Endothelial cell (in vitro differentiated cells): ENCODE measurements at regions not wholly inside any gene's neighbourhood (a gene's known extent, or its start where the extent isn't known, plus 50 kb on each side); places are given as distances from the start of the nearest gene placed in this dataset.
"Not testable (repeated sequence)": the region's sequence is repeated elsewhere in the genome, so short reads cannot be mapped to it uniquely, and the experiment has no call there.

ENCODE experiments used
- DNase-seq: peaks from one replicate; pipeline ENCODE4 v3.0.0; 2021; ENCODE audit warnings: low spot score
- H3K27ac Mint-ChIP-seq: one replicate; pipeline ENCODE4 v1.8.0; 2021; ENCODE audit warnings: mixed read lengths, inconsistent platforms; ENCODE audit not compliant: unreplicated experiment
- H3K27me3 Mint-ChIP-seq: one replicate; pipeline ENCODE4 v1.8.0; 2021; ENCODE audit warnings: mild to moderate bottlenecking, moderate library complexity, mixed read lengths, inconsistent platforms; ENCODE audit not compliant: unreplicated experiment
- H3K36me3 Mint-ChIP-seq: one replicate; pipeline ENCODE4 v1.8.0; 2021; ENCODE audit warnings: mild to moderate bottlenecking, low read depth, mixed read lengths, inconsistent platforms; ENCODE audit not compliant: unreplicated experiment
- H3K4me1 Mint-ChIP-seq: one replicate; pipeline ENCODE4 v1.8.0; 2021; ENCODE audit warnings: mild to moderate bottlenecking, mixed read lengths, inconsistent platforms; ENCODE audit not compliant: unreplicated experiment
- H3K4me3 Mint-ChIP-seq: one replicate; pipeline ENCODE4 v1.8.0; 2021; ENCODE audit warnings: mild to moderate bottlenecking, mixed read lengths, inconsistent platforms; ENCODE audit not compliant: unreplicated experiment
- H3K9me3 Mint-ChIP-seq: one replicate; pipeline ENCODE4 v1.8.0; 2021; ENCODE audit warnings: mixed read lengths, inconsistent platforms; ENCODE audit not compliant: unreplicated experiment
- TF ChIP-seq, protein P1 (sequence below): fragments of 200-600 bp; sonication (generic); IDR thresholded peaks from one replicate; pipeline ENCODE4 v1.5.0; 2021; ENCODE audit warnings: antibody characterized with exemption; ENCODE audit not compliant: unreplicated experiment

GRCh38 chr18:59070181-59070912 lies 69.3 kb upstream of the SEC11C start:
- Mint-ChIP-seq H3K36me3 (no peaks in the 10 kb centered on the region), H3K27me3 (peaks cover 1% of the 10 kb centered on the region), H3K9me3 (no peaks in the 10 kb centered on the region), H3K4me3 (no peak overlapping the region), H3K4me1 (no peaks in the 10 kb centered on the region), H3K27ac (no peak overlapping the region)
- TF ChIP-seq, protein P1, sequence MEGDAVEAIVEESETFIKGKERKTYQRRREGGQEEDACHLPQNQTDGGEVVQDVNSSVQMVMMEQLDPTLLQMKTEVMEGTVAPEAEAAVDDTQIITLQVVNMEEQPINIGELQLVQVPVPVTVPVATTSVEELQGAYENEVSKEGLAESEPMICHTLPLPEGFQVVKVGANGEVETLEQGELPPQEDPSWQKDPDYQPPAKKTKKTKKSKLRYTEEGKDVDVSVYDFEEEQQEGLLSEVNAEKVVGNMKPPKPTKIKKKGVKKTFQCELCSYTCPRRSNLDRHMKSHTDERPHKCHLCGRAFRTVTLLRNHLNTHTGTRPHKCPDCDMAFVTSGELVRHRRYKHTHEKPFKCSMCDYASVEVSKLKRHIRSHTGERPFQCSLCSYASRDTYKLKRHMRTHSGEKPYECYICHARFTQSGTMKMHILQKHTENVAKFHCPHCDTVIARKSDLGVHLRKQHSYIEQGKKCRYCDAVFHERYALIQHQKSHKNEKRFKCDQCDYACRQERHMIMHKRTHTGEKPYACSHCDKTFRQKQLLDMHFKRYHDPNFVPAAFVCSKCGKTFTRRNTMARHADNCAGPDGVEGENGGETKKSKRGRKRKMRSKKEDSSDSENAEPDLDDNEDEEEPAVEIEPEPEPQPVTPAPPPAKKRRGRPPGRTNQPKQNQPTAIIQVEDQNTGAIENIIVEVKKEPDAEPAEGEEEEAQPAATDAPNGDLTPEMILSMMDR: peak; percentile 93
- peak; percentile 93 for DNase-seq

DNA sequence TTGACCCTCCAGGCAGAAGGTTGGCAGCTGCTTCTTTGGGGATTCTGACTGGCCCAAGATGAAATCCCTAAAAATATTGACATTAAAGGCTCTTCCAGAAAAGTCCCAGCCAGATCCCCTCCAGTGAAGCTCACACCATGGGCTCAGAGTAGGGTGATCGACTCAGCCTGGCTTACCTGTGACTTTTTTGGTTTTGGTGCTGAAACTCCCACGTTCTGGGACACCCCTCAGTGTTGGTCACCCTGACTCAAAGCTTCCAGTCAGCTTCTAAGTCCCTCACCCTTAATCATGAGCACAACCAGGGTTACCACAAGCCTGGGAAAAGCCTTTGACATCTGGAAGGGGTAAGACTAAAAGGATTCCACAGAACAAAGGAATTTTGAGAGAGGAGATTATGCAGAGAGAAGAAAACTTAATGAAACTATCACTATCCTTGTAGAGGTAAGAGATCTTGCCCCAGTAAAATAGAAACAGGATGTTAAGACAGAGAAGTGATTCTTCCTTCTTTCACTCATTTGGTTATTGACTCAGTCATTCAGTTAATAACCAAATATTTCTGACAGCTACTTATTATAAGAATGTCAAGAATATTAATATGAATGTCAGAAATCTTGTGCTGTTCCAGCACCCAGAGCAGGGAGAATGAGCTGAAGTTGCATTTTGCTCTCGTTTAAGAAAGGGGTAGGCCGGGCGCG lies 66.8 kb upstream of the SEC11C start:
- H3K4me3 Mint-ChIP-seq: no peak overlapping the region
- no peaks in the 10 kb centered on the region for H3K4me1 Mint-ChIP-seq
- H3K36me3 Mint-ChIP-seq: no peaks in the 10 kb centered on the region
- no peak overlapping the region for H3K27ac Mint-ChIP-seq
- TF ChIP-seq, protein P1: no peak
- DNase-seq: no peak
- H3K27me3 Mint-ChIP-seq: peaks cover 1% of the 10 kb centered on the region
- no peaks in the 10 kb centered on the region for H3K9me3 Mint-ChIP-seq

- no peaks in the 10 kb centered on the region for H3K9me3 Mint-ChIP-seq
- no peak for DNase-seq
- TF ChIP-seq, protein P1: no peak
Measured at GRCh38 chr18:59075923-59076322, 63.8 kb upstream of the SEC11C start.

DNA sequence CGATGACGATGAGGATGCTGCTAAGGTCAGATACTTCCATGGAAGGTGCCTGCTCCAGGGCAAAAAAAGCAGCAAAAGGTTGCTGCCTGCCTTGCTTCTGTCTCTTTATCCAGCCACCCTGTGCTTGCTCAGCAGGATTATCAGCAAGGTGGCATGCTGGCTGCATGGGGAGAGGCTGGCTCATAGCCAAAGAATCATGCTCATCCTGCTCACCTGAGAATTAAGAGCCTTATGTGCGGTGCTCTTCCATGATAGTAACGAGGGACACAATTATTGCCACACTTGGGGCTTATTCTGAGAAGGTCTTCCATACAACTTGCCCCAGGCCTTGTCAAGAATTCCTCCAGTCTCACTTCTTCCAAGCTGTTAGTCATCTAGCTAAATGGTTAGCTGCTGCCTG lies 60.4 kb upstream of the SEC11C start:
- Mint-ChIP-seq H3K4me1 (peaks cover 16% of the 10 kb centered on the region), H3K9me3 (no peaks in the 10 kb centered on the region), H3K27me3 (peaks cover 2% of the 10 kb centered on the region), H3K4me3 (no peak overlapping the region), H3K36me3 (no peaks in the 10 kb centered on the region), H3K27ac (no peak overlapping the region)
- TF ChIP-seq, protein P1: no peak
- no peak for DNase-seq

More at GRCh38 chr18:59075923-59076322, 63.8 kb upstream of the SEC11C start:
- Mint-ChIP-seq H3K36me3 (no peaks in the 10 kb centered on the region), H3K4me1 (peaks cover 12% of the 10 kb centered on the region), H3K27me3 (peaks cover 2% of the 10 kb centered on the region), H3K4me3 (no peak overlapping the region), H3K27ac (no peak overlapping the region)

DNA sequence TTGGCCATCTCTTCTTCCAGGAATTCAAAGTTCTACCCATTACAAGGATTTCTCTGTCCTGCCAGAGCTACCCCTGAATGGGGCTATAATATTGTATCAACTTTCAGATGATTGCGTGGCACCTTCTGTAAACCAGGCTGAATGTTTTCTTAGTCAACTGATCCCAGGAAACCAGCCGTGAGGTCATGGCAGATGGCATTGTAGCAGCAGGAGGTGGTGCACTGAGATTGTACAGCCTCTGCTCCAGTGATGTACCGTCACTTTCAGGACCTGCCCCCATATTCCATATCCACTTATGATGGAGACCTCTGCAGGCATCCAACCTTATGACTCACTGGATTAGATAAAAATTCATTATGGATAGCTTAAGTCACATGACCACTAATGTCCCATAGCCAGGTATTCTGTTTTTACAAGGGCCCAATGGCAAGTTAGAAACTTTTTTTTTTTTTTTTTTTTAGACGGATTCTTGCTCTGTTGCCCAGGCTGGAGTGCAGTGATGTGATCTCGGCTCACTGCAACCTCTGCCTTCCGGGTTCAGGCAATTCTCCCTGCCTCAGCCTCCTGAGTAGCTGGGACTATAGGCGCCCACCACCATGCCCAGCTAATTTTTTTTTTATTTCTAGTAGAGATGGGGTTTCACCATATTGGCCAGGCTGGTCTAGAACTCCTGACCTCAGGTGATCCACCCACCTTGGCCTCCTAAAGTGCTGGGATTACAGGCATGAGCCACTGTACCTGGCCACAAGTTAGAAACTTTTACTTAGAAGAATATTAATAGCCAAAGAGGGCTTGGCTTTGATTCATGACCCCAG lies 59.8 kb upstream of the SEC11C start:
- not testable (repeated sequence) for DNase-seq, H3K27ac Mint-ChIP-seq, H3K9me3 Mint-ChIP-seq, H3K36me3 Mint-ChIP-seq, H3K4me3 Mint-ChIP-seq, H3K27me3 Mint-ChIP-seq
- peaks cover 16% of the 10 kb centered on the region for H3K4me1 Mint-ChIP-seq
